ENCODE measurements at regions not wholly inside any gene's neighbourhood (a gene's known extent, or its start where the extent isn't known, plus 50 kb on each side); places are given as distances from the start of the nearest gene placed in this dataset.

DNA sequence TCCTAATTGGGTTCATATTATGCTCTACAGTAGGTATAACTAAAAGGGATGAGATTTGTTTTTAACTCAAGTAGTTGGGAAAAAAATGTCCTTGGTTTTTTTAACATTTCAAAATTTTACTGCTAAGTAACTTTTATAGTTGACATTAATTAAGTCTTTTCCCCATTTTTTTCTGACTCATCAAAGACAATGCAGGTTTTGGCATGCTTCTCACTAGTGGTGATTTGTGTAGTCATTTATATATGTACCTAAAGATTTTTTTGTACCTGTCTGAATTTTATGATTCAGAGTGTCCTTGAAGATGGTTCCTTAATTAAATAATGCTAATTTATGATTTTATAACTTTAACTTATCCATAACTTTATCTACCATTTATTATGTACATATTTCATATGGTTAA is 882.3 kb upstream of the TMEFF2 start:
- Histone ChIP-seq H2AFZ (ENCODE audit: insufficient read depth, low read depth, low read length, poor library complexity, severe bottlenecking) (no peak overlapping the region), H3K27ac (ENCODE audit: low read depth in 1 of 2, low read length in 2 of 2) (no peak overlapping the region), H3K79me2 (ENCODE audit: insufficient read depth, low read length) (no peaks in the 10 kb centered on the region), H3K9me3 (replicated peaks in 1 of 2; ENCODE audit: control insufficient read depth in 1 of 2, insufficient read depth in 1 of 2, low read length in 2 of 2) (peaks cover 9 to 17% of the 10 kb centered on the region in 2 donors), H3K4me2 (replicated peaks; ENCODE audit: extremely low read depth, low read length, poor library complexity, severe bottlenecking) (no peak overlapping the region), H3K4me3 (replicated peaks in 1 of 3; ENCODE audit: low read depth in 2 of 3, low read length in 3 of 3) (no peak overlapping the region), H3K9ac (ENCODE audit: insufficient read depth, low read length, poor library complexity, severe bottlenecking) (no peak overlapping the region), H3K27me3 (ENCODE audit: control insufficient read depth in 2 of 2, insufficient read depth in 2 of 2, low read length in 2 of 2) (no peaks in the 10 kb centered on the region), H4K20me1 (ENCODE audit: insufficient read depth, low read length) (no peaks in the 10 kb centered on the region), H3K4me1 (ENCODE audit: control insufficient read depth in 1 of 2, insufficient read depth in 2 of 2, low read length in 2 of 2) (no peaks in the 10 kb centered on the region), H3K36me3 (replicated peaks in 1 of 2; ENCODE audit: control insufficient read depth in 1 of 2, insufficient read depth in 2 of 2, low read length in 2 of 2) (no peaks in the 10 kb centered on the region)
- Mint-ChIP-seq H3K27ac (no peak overlapping the region), H3K36me3 (no peaks in the 10 kb centered on the region), H3K27me3 (ENCODE audit: low read depth in 3 of 3) (peaks cover 0 to 3% (median 0%) of the 10 kb centered on the region in 3 donors), H3K4me1 (no peaks in the 10 kb centered on the region), H3K9me3 (peaks cover 0 to 5% (median 3%) of the 10 kb centered on the region in 7 donors), H3K4me3 (no peak overlapping the region)
- no peak for DNase-seq
- intact Hi-C loops (cut with micrococcal nuclease), result no loop called here
- TF ChIP-seq CTCF (IDR thresholded peaks at IDR 0.05), result no peak

- H3K36me3 Mint-ChIP-seq, result no peaks in the 10 kb centered on the region
- Histone ChIP-seq H3K4me3 (replicated peaks in 1 of 3; ENCODE audit: low read depth in 2 of 3, low read length in 3 of 3) (no peak overlapping the region), H3K4me2 (replicated peaks; ENCODE audit: extremely low read depth, low read length, poor library complexity, severe bottlenecking) (no peak overlapping the region), H3K79me2 (ENCODE audit: insufficient read depth, low read length) (no peaks in the 10 kb centered on the region), H3K9ac (ENCODE audit: insufficient read depth, low read length, poor library complexity, severe bottlenecking) (no peak overlapping the region), H3K36me3 (replicated peaks in 1 of 2; ENCODE audit: control insufficient read depth in 1 of 2, insufficient read depth in 2 of 2, low read length in 2 of 2) (no peaks in the 10 kb centered on the region), H3K27ac (ENCODE audit: low read depth in 1 of 2, low read length in 2 of 2) (no peak overlapping the region), H4K20me1 (ENCODE audit: insufficient read depth, low read length) (no peaks in the 10 kb centered on the region), H2AFZ (ENCODE audit: insufficient read depth, low read depth, low read length, poor library complexity, severe bottlenecking) (no peak overlapping the region), H3K9me3 (replicated peaks in 1 of 2; ENCODE audit: control insufficient read depth in 1 of 2, insufficient read depth in 1 of 2, low read length in 2 of 2) (peaks cover 23 to 25% of the 10 kb centered on the region in 2 donors), H3K27me3 (ENCODE audit: control insufficient read depth in 2 of 2, insufficient read depth in 2 of 2, low read length in 2 of 2) (no peaks in the 10 kb centered on the region), H3K4me1 (ENCODE audit: control insufficient read depth in 1 of 2, insufficient read depth in 2 of 2, low read length in 2 of 2) (no peaks in the 10 kb centered on the region)
- H3K27ac Mint-ChIP-seq, result no peak overlapping the region
- no peak for DNase-seq
- intact Hi-C loops (cut with micrococcal nuclease), result no loop called here
- peaks cover 0 to 1% (median 0%) of the 10 kb centered on the region in 3 donors for H3K27me3 Mint-ChIP-seq (ENCODE audit: low read depth in 3 of 3)
- TF ChIP-seq CTCF (IDR thresholded peaks at IDR 0.05), result no peak
- H3K4me1 Mint-ChIP-seq, result no peaks in the 10 kb centered on the region
- no CpG with 5 or more reads among the region's 2 CpGs for WGBS (ENCODE audit: insufficient coverage)
- H3K4me3 Mint-ChIP-seq, result no peak overlapping the region
- peaks cover 2 to 9% (median 5%) of the 10 kb centered on the region in 7 donors for H3K9me3 Mint-ChIP-seq
Observed at GRCh38 chr2:193074933-193075332, 880.2 kb upstream of the TMEFF2 start.

All from CD14-positive monocyte (primary cell).